ENCODE measurements at regions not wholly inside any gene's neighbourhood (a gene's known extent, or its start where the extent isn't known, plus 50 kb on each side); places are given as distances from the start of the nearest gene placed in this dataset.

DNA sequence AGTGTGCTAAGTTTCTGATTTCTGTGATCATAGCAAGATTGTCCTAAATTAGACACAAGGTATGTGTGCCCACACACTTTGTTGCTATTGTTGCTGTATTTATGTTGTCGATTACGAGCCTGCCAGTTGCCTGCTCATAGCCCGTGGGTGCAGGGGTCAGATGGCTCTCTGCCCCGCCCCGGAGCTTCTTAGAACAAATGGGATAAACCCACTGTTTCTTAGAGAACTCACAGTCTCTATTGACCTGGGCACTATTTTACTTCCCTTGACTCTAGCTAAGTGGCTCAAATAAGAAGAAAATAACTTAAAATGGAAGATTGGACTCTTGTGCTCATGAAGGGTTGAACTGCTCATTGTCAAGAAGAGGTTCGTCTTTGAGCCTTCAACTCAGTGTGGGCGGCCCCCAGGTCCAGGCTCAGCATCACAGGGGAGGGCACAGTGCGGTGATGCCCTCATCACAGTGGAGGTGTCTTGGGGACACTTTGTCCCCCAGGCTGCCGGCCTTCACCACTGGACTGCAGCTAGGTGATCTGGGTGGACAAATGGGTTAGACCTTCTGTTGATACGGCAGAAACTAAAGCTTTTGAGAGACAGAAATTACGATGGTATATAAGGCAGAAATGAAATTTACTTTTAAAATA is 155.5 kb downstream of the TENT4A start:
- TF ChIP-seq, protein P1, sequence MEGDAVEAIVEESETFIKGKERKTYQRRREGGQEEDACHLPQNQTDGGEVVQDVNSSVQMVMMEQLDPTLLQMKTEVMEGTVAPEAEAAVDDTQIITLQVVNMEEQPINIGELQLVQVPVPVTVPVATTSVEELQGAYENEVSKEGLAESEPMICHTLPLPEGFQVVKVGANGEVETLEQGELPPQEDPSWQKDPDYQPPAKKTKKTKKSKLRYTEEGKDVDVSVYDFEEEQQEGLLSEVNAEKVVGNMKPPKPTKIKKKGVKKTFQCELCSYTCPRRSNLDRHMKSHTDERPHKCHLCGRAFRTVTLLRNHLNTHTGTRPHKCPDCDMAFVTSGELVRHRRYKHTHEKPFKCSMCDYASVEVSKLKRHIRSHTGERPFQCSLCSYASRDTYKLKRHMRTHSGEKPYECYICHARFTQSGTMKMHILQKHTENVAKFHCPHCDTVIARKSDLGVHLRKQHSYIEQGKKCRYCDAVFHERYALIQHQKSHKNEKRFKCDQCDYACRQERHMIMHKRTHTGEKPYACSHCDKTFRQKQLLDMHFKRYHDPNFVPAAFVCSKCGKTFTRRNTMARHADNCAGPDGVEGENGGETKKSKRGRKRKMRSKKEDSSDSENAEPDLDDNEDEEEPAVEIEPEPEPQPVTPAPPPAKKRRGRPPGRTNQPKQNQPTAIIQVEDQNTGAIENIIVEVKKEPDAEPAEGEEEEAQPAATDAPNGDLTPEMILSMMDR (IDR thresholded peaks at IDR 0.05; ENCODE audit: insufficient read depth, missing control alignments) = no peak
- no peak for DNase-seq (ENCODE audit: insufficient read length, low spot score)
- FAIRE-seq = no peak

DNA sequence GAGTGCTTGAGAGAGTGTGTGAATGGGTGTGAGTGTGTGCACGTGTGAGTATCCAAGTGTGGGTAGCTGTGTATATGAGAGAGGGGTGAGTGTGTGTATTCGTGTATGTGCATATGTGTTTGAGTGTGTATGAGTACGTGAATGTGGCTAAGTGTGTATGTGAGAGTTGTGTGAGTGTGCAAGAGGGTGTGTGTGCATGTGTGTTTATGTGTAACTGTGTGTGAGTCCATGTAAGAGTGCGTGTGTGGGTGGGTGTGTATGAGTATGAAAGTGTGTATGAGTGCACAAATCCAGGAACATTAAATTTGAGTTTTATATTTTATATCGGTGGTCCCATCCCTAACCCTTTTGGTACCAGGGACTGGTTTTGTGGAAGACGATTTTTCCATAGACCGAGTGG is 156.4 kb downstream of the TENT4A start:
- TF ChIP-seq, protein P1 (IDR thresholded peaks at IDR 0.05; ENCODE audit: insufficient read depth, missing control alignments) = no peak
- FAIRE-seq (no peak), DNase-seq (ENCODE audit: insufficient read length, low spot score) (no peak)

DNA sequence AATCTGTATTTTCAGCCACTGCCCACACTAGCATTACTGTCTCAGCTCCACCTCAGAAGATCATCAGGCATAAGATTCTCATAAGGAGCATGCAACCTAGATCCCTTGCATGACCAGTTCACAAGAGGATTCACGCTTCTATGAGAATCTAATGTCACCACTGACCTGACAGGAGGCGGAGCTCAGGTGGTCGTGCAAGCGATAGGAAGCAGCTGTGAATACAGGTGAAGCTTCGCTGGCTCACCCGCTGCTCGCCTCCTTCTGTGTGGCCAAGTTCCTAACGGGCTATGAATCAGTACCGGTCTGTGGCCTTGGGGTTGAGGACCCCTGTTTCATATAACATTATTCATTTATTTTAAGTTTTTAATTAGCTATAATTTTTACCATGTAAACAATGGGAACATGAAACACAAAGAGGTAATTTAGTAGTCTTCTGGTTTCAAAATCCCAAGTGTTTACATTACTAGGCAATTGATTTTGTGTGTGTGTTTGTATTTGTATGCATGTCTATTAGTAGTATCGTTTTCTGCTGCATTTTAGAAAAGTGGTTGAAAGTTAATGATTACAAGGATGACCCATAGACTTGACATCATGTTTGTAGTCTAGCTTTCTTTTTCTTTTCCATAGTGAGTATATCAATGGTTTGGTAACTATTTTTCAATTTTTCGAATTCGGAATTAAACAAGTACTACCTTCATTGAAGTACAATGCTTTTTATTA is 159.4 kb downstream of the TENT4A start:
- FAIRE-seq (no peak), DNase-seq (ENCODE audit: insufficient read length, low spot score) (no peak)
- TF ChIP-seq, protein P1 (IDR thresholded peaks at IDR 0.05; ENCODE audit: insufficient read depth, missing control alignments) = no peak

DNA sequence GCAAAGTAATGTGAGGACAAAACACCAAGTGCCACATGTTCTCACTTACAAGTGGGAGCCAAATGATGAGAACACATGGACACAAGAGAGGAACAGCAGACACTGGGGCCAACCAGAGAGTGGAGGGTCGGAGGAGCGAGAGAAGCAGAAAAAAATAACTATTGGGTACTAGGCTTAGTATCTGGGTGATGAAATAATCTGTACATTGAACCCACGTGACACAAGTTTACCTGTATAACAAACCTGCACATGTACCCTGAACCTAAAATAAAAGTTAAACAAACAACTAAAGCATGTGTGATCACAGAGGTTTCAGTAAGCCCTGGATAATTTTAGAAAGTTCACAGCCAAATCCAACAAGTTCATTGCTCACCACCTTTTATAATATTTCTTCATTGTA is 160.1 kb downstream of the TENT4A start:
- no peak for DNase-seq (ENCODE audit: insufficient read length, low spot score)
- TF ChIP-seq, protein P1 (IDR thresholded peaks at IDR 0.05; ENCODE audit: insufficient read depth, missing control alignments) = no peak
- no peak for FAIRE-seq

DNA sequence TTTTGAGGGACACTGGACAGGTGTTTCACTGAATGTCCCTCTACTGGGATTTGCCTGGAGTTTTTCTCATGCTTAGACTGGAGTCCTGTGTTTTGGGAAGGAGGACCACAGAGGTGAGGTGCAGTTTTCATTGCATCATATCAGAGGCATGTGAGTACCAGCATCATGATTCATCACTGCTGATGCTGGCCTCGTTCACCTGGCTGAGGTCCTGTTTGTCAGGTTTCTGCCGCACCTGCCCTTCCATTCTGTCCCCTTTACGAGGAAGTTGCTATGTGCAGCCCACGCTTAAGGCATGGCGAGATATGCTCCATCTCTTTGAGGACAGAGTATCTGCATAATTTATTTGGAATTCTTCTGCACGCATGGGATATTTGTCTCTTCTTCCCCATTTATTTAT is 162.1 kb downstream of the TENT4A start:
- FAIRE-seq (no peak), DNase-seq (ENCODE audit: insufficient read length, low spot score) (no peak)

DNA sequence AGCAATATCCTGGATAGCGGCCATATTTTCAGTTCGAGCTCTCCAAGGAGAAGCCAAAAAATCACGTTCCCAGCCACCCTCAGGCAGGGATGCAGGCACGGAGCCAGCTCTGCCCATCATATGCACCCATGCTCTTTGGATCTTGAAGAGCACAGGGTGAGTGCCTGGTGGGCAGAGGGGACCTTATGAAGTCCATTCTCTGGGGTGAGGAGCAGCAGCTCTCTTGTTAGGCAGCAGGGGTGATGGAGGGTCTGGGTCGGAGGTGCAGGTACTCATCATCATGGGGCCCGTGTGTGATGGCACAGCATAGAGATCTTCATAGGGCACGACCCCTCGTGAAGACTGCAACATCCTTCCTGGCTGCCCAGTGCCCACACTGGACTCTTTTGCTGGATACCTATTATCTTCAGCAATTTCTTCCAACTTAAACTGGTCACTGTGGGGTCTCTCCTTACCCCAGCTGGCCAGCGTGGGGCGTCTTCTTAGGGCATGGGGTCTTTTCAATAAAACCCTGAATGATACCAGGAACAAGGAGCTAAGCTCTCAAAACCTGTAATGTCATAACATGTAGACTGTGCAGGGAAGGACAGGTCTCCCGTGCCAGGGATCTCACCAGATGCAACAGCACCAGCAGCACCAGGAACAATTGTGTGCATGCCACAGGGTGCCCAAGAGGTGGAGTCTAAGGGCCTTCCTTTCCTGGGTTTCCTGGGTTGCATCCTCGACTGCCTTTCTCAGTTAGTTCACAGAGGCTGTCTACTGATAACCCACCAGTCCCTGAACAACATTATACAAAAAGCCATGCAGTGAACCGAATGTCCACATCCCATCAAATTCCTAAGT is 165.0 kb downstream of the TENT4A start:
- TF ChIP-seq, protein P1 (IDR thresholded peaks at IDR 0.05; ENCODE audit: insufficient read depth, missing control alignments) = no peak
- FAIRE-seq (no peak), DNase-seq (ENCODE audit: insufficient read length, low spot score) (no peak)

More for the DNA sequence above, 162.1 kb downstream of the TENT4A start:
- TF ChIP-seq, protein P1 (IDR thresholded peaks at IDR 0.05; ENCODE audit: insufficient read depth, missing control alignments) = no peak

All from D721Med (cell line).